Vagina (tissue), 2 donors: ENCODE measurements at regions not wholly inside any gene's neighbourhood (a gene's known extent, or its start where the extent isn't known, plus 50 kb on each side); places are given as distances from the start of the nearest gene placed in this dataset.

Experiments used
- POLR2A ChIP-seq, 2 donors: fragments of 450-650 bp; IDR thresholded peaks; one replicate each; pipeline ENCODE4 v1.6.1; 2017; ENCODE audit warnings: antibody characterized with exemption in 2 of 2, mild to moderate bottlenecking in 2 of 2, moderate library complexity in 2 of 2
- TF ChIP-seq, protein P1 (sequence below), 3 experiments: fragments of 450-650 bp in 2 of 3; fragments of 200-600 bp in 1 of 3; sonication (generic) in 1 of 3; IDR thresholded peaks; one replicate each; pipeline ENCODE4 v1.5.1; 2017 to 2019; ENCODE audit warnings: antibody characterized with exemption in 3 of 3, mild to moderate bottlenecking in 2 of 3, moderate library complexity in 2 of 3

DNA sequence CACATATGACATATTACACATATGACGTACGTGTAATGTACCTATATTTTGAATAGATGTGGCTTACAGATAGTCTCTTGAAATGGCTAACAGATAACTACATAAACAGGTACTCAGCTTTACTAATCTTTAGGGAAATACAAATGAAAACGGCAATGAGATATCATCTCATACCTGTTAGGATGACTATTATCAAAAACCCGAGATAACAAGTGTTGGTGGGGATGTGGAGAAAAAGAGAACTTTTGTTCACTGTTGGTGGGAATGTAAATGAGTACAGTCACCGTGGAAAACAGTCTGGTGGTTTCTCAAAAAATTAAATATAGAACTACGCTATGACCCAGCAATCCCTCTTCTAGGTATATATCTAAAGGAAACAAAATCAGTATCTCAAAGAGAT lies 247.6 kb downstream of the ETS1 start:
- TF ChIP-seq, protein P1, sequence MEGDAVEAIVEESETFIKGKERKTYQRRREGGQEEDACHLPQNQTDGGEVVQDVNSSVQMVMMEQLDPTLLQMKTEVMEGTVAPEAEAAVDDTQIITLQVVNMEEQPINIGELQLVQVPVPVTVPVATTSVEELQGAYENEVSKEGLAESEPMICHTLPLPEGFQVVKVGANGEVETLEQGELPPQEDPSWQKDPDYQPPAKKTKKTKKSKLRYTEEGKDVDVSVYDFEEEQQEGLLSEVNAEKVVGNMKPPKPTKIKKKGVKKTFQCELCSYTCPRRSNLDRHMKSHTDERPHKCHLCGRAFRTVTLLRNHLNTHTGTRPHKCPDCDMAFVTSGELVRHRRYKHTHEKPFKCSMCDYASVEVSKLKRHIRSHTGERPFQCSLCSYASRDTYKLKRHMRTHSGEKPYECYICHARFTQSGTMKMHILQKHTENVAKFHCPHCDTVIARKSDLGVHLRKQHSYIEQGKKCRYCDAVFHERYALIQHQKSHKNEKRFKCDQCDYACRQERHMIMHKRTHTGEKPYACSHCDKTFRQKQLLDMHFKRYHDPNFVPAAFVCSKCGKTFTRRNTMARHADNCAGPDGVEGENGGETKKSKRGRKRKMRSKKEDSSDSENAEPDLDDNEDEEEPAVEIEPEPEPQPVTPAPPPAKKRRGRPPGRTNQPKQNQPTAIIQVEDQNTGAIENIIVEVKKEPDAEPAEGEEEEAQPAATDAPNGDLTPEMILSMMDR (IDR thresholded peaks at IDR 0.05), result no peak
- no peak for TF ChIP-seq POLR2A (IDR thresholded peaks at IDR 0.05)
